Stimulated activated CD8-positive, alpha-beta memory T cell treated with anti-CD3 and anti-CD28 coated beads, Interleukin-15, amount 100 ng/mL, for 4 hours (primary cell): ENCODE measurements at regions not wholly inside any gene's neighbourhood (a gene's known extent, or its start where the extent isn't known, plus 50 kb on each side); places are given as distances from the start of the nearest gene placed in this dataset.

Experiments used
- DNase-seq, 2 donors: peaks; one replicate each; pipeline ENCODE4 v3.0.0-alpha.2; 2020; ENCODE audit warnings: low read depth in 2 of 2

DNA sequence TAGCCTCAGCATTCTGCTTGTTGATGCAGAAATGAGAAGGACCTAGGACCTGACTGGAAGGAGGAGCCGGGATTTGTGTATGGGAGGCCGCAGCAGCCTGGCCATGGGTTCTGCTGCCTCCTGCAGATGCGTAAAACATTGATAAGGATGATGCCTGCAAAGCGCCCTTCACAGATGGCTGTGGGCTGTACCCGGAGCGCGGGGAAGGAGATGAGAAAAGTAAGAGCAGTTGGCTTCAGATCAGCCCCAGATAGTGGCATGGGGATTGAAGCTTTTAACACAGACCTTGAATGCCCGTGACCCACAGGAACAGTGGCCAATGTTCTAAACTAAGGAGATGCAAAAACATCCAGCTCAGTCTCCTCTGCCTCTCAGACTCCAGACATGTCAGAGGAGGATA lies 136.4 kb upstream of the KCNG1 start:
- DNase-seq: no peak

DNA sequence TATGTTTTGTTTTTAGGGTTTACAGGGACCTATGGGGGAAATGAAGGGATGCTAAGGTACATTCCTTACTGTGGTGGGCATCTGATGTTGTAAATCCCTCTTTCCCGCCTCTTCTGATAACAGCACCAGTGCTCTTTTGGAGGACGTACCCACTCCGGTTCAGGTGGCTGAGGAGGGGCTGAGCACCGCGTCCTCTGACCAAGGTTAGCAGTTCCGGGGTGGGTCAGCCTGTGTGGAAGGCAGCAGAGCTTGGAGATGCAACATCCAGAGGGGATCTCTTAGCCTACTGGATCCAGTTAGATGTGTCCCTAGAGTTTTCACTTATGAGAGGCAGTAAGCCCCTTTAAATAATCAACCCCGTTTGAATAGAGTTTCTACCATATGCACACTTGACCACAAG lies 135.3 kb upstream of the KCNG1 start:
- no peak for DNase-seq

DNA sequence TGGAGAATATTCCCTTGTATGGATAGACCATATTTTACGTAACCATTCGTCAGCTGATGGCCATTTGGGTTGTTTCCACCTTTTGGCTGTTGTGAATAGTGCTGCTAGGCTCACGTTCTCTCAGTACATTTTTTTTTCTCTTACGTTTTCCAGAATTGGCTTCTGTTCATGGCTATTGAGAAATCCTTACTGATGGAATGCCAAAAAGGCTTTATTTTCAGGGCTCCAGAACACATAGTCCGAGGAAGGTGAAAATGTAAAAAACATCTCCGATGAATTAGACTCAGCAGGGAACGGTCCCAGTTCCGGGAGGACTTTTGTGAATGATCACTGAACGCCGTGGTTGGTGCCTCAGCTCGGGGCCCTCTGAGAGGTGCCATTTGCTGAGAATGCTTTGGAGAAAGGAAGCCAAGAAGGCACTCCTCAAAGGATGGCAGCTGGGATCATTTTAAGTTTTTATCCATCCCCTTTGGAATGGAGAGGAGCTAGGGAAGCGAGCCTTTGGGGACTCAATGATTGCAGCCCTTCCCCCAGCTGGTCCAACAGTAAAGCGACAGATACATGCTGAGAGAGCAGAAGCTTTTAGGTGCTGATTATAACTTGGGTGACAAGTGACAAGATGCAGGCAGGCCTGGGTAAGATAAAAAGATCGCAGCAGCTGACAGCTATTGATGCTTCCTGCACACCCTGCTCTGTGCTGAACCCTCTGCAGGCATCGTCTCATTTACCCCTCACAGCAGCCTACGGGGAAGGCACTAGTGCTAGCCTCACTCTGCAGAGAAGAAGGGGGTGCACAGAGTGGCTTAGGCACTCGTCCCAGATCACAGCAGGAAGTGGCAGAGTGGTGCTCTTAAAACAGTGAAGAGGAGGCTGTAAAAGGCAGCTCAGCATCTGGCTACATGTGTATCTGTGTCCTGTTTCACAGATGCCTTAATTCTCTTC lies 133.4 kb upstream of the KCNG1 start:
- no peak for DNase-seq

GRCh38 chr20:51154708-51155690 lies 132.1 kb upstream of the KCNG1 start:
- no peak for DNase-seq

GRCh38 chr20:51153867-51154707 lies 131.2 kb upstream of the KCNG1 start:
- DNase-seq: no peak

GRCh38 chr20:51148941-51149340 lies 126.0 kb upstream of the KCNG1 start:
- DNase-seq: no peak

- no peak for DNase-seq
These were observed 121.6 kb upstream of the KCNG1 start for GRCh38 chr20:51144476-51144875.

DNA sequence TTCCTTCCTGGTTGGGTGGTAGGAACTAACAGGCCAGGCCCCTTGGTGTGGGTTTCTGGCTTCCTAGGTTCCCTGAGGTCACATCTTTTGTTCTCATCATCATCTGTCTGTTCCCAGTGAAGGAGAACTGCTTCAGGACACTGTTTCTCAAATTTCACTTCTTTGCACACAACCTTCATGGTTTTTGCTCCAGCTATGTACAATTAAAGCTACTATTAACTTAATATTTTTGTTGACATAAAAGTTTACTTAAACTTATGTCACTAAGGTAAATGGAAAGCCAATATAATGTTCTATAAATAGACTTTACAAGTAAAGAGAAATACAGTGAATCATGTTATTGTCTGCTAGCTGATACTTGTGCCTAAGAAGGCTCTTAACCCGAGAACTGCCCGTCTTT lies 120.7 kb upstream of the KCNG1 start:
- no peak for DNase-seq

- DNase-seq: no peak
These were observed 119.5 kb upstream of the KCNG1 start for GRCh38 chr20:51142448-51142847.

GRCh38 chr20:51140671-51141070 lies 117.8 kb upstream of the KCNG1 start:
- DNase-seq: no peak

- no peak for DNase-seq
These were observed 117.0 kb upstream of the KCNG1 start for GRCh38 chr20:51139891-51140290.

DNA sequence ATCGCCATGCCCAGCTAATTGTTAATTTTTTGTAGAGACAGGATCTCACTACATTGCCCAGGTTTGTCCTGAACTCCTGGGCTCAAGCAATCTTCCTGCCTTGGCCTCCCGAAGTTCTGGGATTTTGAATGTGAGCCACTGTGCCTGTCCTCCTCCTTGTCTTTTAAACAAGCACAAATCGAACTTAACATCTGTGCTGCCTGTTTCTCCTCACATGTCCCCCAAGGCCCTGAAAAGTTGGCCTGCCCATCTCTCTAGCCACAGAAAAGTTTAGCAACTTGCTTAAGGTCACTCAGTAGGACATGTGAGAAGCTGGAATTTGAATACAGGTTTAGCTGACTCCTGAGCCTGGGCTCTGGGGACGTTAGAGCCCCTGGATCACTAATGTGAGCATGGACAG lies 115.7 kb upstream of the KCNG1 start:
- DNase-seq: no peak

DNA sequence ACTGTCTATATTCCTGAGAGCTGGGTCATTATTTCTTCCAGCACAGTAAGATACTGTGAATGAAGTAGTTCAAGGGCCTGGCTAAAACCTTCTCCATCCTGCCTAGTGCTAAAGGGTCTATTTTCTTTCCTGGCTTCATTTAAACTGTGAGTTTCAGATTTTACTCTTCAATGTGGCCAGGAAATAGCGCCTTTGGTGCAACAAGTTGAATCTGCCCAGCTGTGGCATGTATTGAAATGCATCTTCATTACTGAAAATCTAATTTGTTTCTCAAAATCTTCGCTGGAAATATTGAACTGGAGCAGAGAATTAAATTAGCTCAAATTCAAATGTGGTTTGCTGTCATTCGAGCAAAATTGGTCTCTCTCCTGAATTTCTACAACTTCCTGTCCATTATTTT lies 114.6 kb upstream of the KCNG1 start:
- no peak for DNase-seq

GRCh38 chr20:51135926-51136715 lies 113.2 kb upstream of the KCNG1 start:
- no peak for DNase-seq

DNA sequence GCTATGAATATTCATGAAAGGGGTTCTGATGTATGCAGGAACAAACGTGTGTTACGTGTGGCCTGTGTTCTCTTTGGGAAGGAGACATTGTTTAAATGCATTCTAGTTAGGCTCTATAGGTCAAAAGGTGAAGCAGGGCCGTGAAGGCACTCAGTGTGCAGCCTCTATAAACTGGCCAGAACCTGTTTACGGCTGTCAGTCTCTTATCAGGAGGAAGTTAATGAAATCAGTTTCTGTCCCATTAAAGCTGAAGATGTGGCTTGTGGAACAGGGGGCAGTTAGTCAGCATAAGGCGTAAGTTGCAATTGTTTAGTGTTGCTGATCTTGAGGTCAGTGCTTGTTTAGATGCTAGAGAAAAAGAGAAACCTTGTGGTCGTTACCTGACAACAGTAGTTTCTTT lies 111.5 kb upstream of the KCNG1 start:
- no peak for DNase-seq

DNA sequence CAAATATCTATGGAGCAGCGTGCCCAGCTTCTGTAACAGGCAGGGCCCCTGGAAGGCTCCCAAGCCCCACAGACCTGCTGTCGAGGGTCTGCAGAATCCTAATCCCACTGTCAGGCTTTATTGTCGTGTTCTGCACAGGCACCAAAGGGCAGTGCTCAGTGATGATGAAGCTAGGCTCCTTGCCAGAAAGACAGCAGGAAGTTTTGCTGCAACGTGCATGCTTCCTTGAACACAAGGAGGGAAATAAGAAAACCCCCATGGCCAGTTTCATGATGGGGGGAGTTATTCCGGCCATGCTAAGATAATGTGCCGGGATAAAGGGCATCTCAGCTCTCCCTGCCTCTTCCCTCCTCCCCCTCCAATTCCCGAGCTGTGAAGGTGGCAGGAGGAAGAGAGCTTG lies 109.4 kb upstream of the KCNG1 start:
- DNase-seq: no peak

- no peak for DNase-seq
These were observed 108.9 kb upstream of the KCNG1 start for GRCh38 chr20:51131811-51132210.

DNA sequence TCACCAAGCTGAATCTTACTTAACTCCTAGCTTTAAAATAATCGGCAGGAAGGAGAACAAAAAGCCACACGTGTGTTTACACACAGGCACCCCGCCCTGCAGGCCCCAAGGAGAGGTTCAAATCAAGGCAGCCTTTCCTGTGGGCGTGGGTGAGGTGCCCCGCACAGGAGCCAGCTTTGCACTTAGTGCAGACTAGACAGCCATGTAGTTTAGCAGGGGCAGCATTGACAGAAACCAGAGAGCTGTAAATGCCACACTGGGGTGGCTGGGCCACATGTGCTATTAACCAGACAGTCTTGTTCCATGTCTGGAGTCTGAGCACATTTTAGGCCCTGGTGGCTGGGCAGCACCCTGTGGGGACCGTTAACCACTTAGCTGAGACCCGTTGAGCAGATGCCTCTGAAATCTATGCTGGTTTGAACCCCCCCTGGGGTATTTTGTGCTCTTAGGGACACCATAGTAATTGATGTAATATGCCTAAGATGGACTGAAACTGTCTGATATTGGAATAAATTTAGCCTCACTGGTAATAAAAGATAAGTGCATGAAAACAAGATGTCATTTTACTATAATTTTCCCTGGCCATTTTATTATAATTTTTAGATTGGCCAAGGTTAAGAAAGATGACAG lies 106.4 kb upstream of the KCNG1 start:
- DNase-seq: no peak

DNA sequence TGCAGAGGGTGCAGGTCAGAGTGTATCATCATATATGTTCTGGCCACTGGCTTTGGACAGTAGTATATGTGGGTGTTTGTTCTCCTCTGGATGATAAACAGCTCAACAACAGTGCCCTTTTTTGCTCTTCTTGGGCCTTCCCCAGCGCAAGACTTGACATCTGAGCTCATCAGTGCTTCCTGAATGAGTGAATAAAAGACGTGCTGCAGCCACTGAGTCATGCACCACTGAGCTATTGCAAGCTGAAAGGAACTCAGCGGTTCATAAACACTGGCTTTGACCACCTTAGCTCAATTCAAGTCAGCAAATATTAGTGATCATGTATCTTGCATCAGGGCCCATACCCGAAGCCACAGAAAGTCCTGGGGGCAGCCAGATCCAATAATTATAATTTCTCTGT lies 105.3 kb upstream of the KCNG1 start:
- no peak for DNase-seq

DNA sequence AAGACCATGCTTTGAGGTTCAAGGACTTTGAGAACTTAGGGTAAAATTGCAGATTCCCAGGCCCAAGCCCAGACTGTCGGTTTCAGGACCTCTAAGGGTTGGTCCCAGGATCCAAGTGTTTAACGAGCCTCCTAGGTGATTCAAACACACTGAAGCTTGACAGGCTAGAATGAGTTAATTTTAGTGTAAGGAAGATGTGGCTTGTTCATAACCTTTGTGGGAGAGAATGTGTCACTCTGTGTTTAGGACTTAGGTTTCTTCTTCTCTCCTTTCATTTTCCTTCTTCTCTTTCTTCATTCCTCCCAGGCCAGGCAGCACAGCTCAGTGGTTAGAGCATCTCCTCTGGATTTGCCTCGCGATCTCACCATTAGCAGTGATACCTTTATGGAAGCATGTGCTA lies 104.8 kb upstream of the KCNG1 start:
- no peak for DNase-seq
